HL-60 (cell line): ENCODE measurements at regions not wholly inside any gene's neighbourhood (a gene's known extent, or its start where the extent isn't known, plus 50 kb on each side); places are given as distances from the start of the nearest gene placed in this dataset.

Experiments
- DNase-seq, 2 experiments: peaks; one replicate each; pipeline ENCODE4 v3.0.0-alpha.2; 2010 to 2020; ENCODE audit warnings: low read depth in 1 of 2, low spot score in 1 of 2
- H3K27ac ChIP-seq: fragments of 250-450 bp; sonication (Bioruptor Pico); replicated peaks from 2 replicates; pipeline ENCODE4 v1.5.1; 2020; ENCODE audit warnings: mild to moderate bottlenecking, moderate library complexity
- H3K27me3 ChIP-seq: fragments of 250-450 bp; sonication (Bioruptor Pico); 2 replicates; pipeline ENCODE4 v1.5.1; 2021; ENCODE audit warnings: mild to moderate bottlenecking, moderate library complexity; ENCODE audit not compliant: insufficient read depth, poor library complexity, severe bottlenecking
- H3K4me3 ChIP-seq: replicated peaks from 2 replicates; pipeline ENCODE4 v1.5.1; 2011; ENCODE audit warnings: mild to moderate bottlenecking, control low read depth, low read length; ENCODE audit not compliant: insufficient read depth
- CTCF ChIP-seq: IDR thresholded peaks from one replicate; pipeline ENCODE4 v1.5.1; 2011; ENCODE audit warnings: low read length, control low read depth, inconsistent platforms; ENCODE audit not compliant: insufficient read depth
- GABPA ChIP-seq: IDR thresholded peaks from 2 replicates; pipeline ENCODE4 v1.6.1; 2012; ENCODE audit warnings: low read depth
- POLR2AphosphoS5 ChIP-seq: IDR thresholded peaks from 2 replicates; pipeline ENCODE4 v1.6.1; 2012; ENCODE audit warnings: low read depth
- REST ChIP-seq: IDR thresholded peaks from 2 replicates; pipeline ENCODE4 v1.6.1; 2012; ENCODE audit warnings: low read depth; ENCODE audit not compliant: insufficient replicate concordance
- SPI1 ChIP-seq: IDR thresholded peaks from 2 replicates; pipeline ENCODE4 v1.6.1; 2012; ENCODE audit warnings: low read depth, mild to moderate bottlenecking, borderline replicate concordance

GRCh38 chr4:129546531-129546930, 450.6 kb downstream of the C4orf33 start:
- Histone ChIP-seq H3K27me3 (no peaks in the 10 kb centered on the region), H3K27ac (no peak overlapping the region), H3K4me3 (no peak overlapping the region)
- TF ChIP-seq POLR2AphosphoS5: no peak
- TF ChIP-seq CTCF: no peak
- no peak for TF ChIP-seq GABPA
- no peak for TF ChIP-seq REST
- no peak for TF ChIP-seq SPI1
- DNase-seq: no peak

- no peak overlapping the region for H3K4me3 ChIP-seq
Observed at GRCh38 chr4:129550281-129550785, 454.4 kb downstream of the C4orf33 start.

GRCh38 chr4:129561280-129561679, 465.3 kb downstream of the C4orf33 start:
- no peak overlapping the region for H3K27ac ChIP-seq
- DNase-seq: no peak
- no peaks in the 10 kb centered on the region for H3K27me3 ChIP-seq
- H3K4me3 ChIP-seq: no peak overlapping the region
- no peak for TF ChIP-seq REST
- no peak for TF ChIP-seq POLR2AphosphoS5
- no peak for TF ChIP-seq GABPA
- no peak for TF ChIP-seq SPI1
- no peak for TF ChIP-seq CTCF

More at GRCh38 chr4:129550281-129550785, 454.4 kb downstream of the C4orf33 start:
- no peak for DNase-seq
- Histone ChIP-seq H3K27me3 (no peaks in the 10 kb centered on the region), H3K27ac (no peak overlapping the region)
- TF ChIP-seq SPI1 (no peak), REST (no peak), POLR2AphosphoS5 (no peak), CTCF (no peak)
